Body of pancreas (tissue), 4 donors: ENCODE measurements at regions not wholly inside any gene's neighbourhood (a gene's known extent, or its start where the extent isn't known, plus 50 kb on each side); places are given as distances from the start of the nearest gene placed in this dataset.

Experiments
- ATAC-seq: fragments of 150-250 bp; one replicate; pipeline ENCODE4 v1.9.1; 2016
- DNase-seq, 4 donors: peaks; one replicate each; pipeline ENCODE4 v3.0.0-alpha.2; 2019
- H3K27ac ChIP-seq, 4 donors: fragments of 200-600 bp; sonication (generic); 1 replicate in 3 of 4; 2 replicates in 1 of 4; pipeline versions ENCODE4 v1.5.1 to v1.6.1; 2016 to 2019; ENCODE audit warnings: mild to moderate bottlenecking in 1 of 4, mixed read lengths in 1 of 4, moderate library complexity in 1 of 4
- H3K27me3 ChIP-seq, 2 donors: fragments of 200-600 bp; sonication (generic); one replicate each; pipeline ENCODE4 v1.6.0; 2016; ENCODE audit warnings: mild to moderate bottlenecking in 1 of 2
- H3K36me3 ChIP-seq, 2 donors: fragments of 200-600 bp; sonication (generic); replicated peaks in 1 of 2; 2 replicates each; pipeline ENCODE4 v1.5.1; 2016; ENCODE audit warnings: low read depth in 2 of 2; ENCODE audit not compliant: insufficient read depth in 1 of 2
- H3K4me1 ChIP-seq: fragments of 200-600 bp; sonication (generic); one replicate; pipeline ENCODE4 v1.6.0; 2016
- H3K4me3 ChIP-seq, 2 donors: fragments of 200-600 bp; sonication (generic); 1 replicate in 1 of 2; 2 replicates in 1 of 2; pipeline ENCODE4 v1.5.1; 2016 to 2019
- H3K9me3 ChIP-seq, 3 donors: fragments of 200-600 bp; sonication (generic); 1 replicate in 2 of 3; 2 replicates in 1 of 3; pipeline ENCODE4 v1.5.1; 2016
- CTCF ChIP-seq, 7 experiments: fragments of 450-650 bp in 4 of 7; fragments of 200-600 bp in 3 of 7; sonication (generic) in 3 of 7; IDR thresholded peaks; one replicate each; pipeline ENCODE4 v1.5.1; 2016 to 2019; ENCODE audit warnings: antibody characterized with exemption in 7 of 7
- POLR2A ChIP-seq, 3 donors: fragments of 450-650 bp; IDR thresholded peaks; one replicate each; pipeline ENCODE4 v1.6.1; 2016; ENCODE audit warnings: antibody characterized with exemption in 3 of 3, mild to moderate bottlenecking in 2 of 3
- WGBS, 2 donors: methylation state at CpG; one replicate each; pipeline ENCODE4 v1.1.5; 2017; 5-methylcytosine and 5-hydroxymethylcytosine counted together
- intact Hi-C: fragments of 100-400 bp; cut with DNase I; formaldehyde crosslinking; loops from one replicate; pipeline ENCODE4 v1.15.1; 2023

- Histone ChIP-seq H3K27me3 (peaks cover 0 to 8% of the 10 kb centered on the region in 2 donors), H3K9me3 (no peaks in the 10 kb centered on the region), H3K36me3 (no peaks in the 10 kb centered on the region), H3K27ac (no peak overlapping the region), H3K4me3 (peak overlapping the region; percentile 6 to 11), H3K4me1 (peaks cover 14% of the 10 kb centered on the region)
- intact Hi-C loops = no loop called here
- DNase-seq = peak in 1 of 4 donors; percentile 11
- WGBS, 2 donors = 1% methylated on average over 14 to 64 of the region's 80 CpGs
- TF ChIP-seq POLR2A (IDR thresholded peaks at IDR 0.05) (no peak), CTCF (IDR thresholded peaks at IDR 0.05) (no peak)
- no peak for ATAC-seq
These were observed 191.6 kb downstream of the LSM5 start for GRCh38 chr7:32298408-32299132.

GRCh38 chr7:32293833-32294232 lies 196.3 kb downstream of the LSM5 start:
- intact Hi-C loops = no loop called here
- Histone ChIP-seq H3K9me3 (no peaks in the 10 kb centered on the region), H3K4me3 (no peak overlapping the region), H3K27ac (no peak overlapping the region), H3K4me1 (peaks cover 8% of the 10 kb centered on the region), H3K36me3 (no peaks in the 10 kb centered on the region), H3K27me3 (peaks cover 0 to 8% of the 10 kb centered on the region in 2 donors)
- WGBS, 2 donors = 54 to 69% methylated on average over 3 to 5 of the region's 5 CpGs
- no peak for TF ChIP-seq CTCF (IDR thresholded peaks at IDR 0.05)
- no peak for TF ChIP-seq POLR2A (IDR thresholded peaks at IDR 0.05)
- ATAC-seq (no peak), DNase-seq (no peak)

GRCh38 chr7:32289651-32290414 lies 200.3 kb downstream of the LSM5 start:
- intact Hi-C loops = loop anchor here (10.0 kb wide), 1 partner anchor 1235 kb away; the partner anchor contains the start of gene ADCYAP1R1
- Histone ChIP-seq H3K36me3 (no peaks in the 10 kb centered on the region), H3K4me1 (no peaks in the 10 kb centered on the region), H3K9me3 (no peaks in the 10 kb centered on the region), H3K27ac (no peak overlapping the region), H3K27me3 (no peaks in the 10 kb centered on the region), H3K4me3 (no peak overlapping the region)
- TF ChIP-seq CTCF (IDR thresholded peaks at IDR 0.05) (no peak), POLR2A (IDR thresholded peaks at IDR 0.05) (no peak)
- no peak for DNase-seq
- ATAC-seq = no peak
- WGBS, 2 donors = 60 to 67% methylated on average over 3 to 5 of the region's 5 CpGs

GRCh38 chr7:32285698-32286097 lies 204.5 kb downstream of the LSM5 start:
- Histone ChIP-seq H3K27ac (no peak overlapping the region), H3K36me3 (no peaks in the 10 kb centered on the region), H3K9me3 (no peaks in the 10 kb centered on the region), H3K27me3 (no peaks in the 10 kb centered on the region), H3K4me3 (no peak overlapping the region), H3K4me1 (no peaks in the 10 kb centered on the region)
- no peak for DNase-seq
- 48 to 52% methylated on average over 2 of the region's 2 CpGs for WGBS, 2 donors
- intact Hi-C loops = loop anchor here (10.0 kb wide), 1 partner anchor 1231 kb away; the partner anchor contains the start of gene ADCYAP1R1
- ATAC-seq = no peak
- TF ChIP-seq CTCF (IDR thresholded peaks at IDR 0.05) (no peak), POLR2A (IDR thresholded peaks at IDR 0.05) (no peak)
